ENCODE measurements at regions not wholly inside any gene's neighbourhood (a gene's known extent, or its start where the extent isn't known, plus 50 kb on each side); places are given as distances from the start of the nearest gene placed in this dataset.

DNA sequence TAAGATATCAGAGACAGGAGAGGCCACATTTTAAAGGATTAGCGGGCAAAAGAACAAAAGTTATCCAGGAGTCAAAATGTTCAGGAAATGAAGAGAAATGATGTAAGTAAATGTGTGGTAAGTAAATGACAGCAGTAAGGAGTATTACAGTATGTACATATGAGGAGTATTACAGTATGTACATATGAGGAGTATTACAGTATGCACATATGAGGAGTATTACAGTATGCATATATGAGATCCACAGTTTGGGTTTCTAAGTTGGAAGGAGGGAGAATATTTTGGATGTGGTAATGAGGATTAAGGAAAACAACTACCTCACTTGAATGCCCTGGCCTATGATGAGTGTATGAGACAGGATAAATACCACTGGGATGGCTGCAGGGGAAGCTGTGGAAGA is 192.4 kb upstream of the DGKB start:
- Mint-ChIP-seq H3K36me3 (ENCODE audit: low read depth) (no peaks in the 10 kb centered on the region), H3K4me1 (no peaks in the 10 kb centered on the region), H3K4me3 (no peak overlapping the region), H3K9me3 (no peaks in the 10 kb centered on the region), H3K27me3 (ENCODE audit: low read depth, poor library complexity) (no peaks in the 10 kb centered on the region), H3K27ac (no peak overlapping the region)
- TF ChIP-seq, protein P1, sequence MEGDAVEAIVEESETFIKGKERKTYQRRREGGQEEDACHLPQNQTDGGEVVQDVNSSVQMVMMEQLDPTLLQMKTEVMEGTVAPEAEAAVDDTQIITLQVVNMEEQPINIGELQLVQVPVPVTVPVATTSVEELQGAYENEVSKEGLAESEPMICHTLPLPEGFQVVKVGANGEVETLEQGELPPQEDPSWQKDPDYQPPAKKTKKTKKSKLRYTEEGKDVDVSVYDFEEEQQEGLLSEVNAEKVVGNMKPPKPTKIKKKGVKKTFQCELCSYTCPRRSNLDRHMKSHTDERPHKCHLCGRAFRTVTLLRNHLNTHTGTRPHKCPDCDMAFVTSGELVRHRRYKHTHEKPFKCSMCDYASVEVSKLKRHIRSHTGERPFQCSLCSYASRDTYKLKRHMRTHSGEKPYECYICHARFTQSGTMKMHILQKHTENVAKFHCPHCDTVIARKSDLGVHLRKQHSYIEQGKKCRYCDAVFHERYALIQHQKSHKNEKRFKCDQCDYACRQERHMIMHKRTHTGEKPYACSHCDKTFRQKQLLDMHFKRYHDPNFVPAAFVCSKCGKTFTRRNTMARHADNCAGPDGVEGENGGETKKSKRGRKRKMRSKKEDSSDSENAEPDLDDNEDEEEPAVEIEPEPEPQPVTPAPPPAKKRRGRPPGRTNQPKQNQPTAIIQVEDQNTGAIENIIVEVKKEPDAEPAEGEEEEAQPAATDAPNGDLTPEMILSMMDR (IDR thresholded peaks at IDR 0.05): no peak
- DNase-seq: no peak

DNA sequence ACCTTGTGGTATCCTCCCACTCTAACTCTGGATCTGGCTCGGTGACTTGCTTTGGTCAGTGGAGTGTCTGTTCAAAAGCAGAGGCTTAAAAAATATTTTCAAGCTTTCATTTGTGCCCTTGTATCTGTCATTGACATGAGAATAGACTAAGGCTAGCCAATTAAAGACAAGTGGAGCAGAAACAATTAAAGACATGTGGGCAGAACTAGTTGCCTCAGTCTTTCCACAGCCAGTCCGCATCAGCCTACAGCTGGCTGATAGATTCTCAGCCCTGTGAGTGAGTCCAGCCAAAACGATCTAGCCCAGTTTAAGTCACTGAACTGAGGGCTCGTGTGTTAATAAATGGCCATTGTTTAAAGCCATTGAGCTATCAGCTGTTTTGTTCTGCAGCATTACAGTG is 185.2 kb upstream of the DGKB start:
- H3K4me1 Mint-ChIP-seq: no peaks in the 10 kb centered on the region
- H3K27me3 Mint-ChIP-seq (ENCODE audit: low read depth, poor library complexity): no peaks in the 10 kb centered on the region
- H3K36me3 Mint-ChIP-seq (ENCODE audit: low read depth): no peaks in the 10 kb centered on the region
- H3K4me3 Mint-ChIP-seq: no peak overlapping the region
- TF ChIP-seq, protein P1 (IDR thresholded peaks at IDR 0.05): no peak
- no peak overlapping the region for H3K27ac Mint-ChIP-seq
- no peaks in the 10 kb centered on the region for H3K9me3 Mint-ChIP-seq
- DNase-seq: no peak

- H3K36me3 Mint-ChIP-seq (ENCODE audit: low read depth): no peaks in the 10 kb centered on the region
- TF ChIP-seq, protein P1 (IDR thresholded peaks at IDR 0.05): no peak
- no peak overlapping the region for H3K4me3 Mint-ChIP-seq
- H3K4me1 Mint-ChIP-seq: no peaks in the 10 kb centered on the region
- no peak for DNase-seq
- no peak overlapping the region for H3K27ac Mint-ChIP-seq
- no peaks in the 10 kb centered on the region for H3K27me3 Mint-ChIP-seq (ENCODE audit: low read depth, poor library complexity)
- no peaks in the 10 kb centered on the region for H3K9me3 Mint-ChIP-seq
These were observed 184.3 kb upstream of the DGKB start for GRCh38 chr7:15086862-15087261.

DNA sequence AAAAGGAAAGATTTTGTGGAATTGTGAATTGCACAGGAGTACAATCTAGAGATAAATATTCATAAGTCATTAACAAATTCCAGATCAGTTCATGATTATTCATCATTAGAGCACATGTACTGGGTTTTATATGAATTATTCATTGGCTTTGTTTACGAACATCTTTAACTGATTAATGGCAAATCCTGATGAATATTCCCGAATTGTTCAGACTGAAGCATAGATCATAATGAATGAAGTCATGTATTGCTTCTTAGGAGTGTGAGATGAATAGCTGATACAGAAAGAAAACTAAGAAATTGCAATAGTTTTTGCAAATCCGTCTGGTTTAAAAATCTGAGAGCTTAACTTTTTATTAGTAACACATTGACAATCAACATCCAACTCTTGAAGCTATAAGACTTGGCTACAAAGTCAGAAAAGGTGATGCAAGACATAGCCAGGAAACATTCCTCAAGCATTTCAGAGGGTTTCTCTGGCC is 183.6 kb upstream of the DGKB start:
- no peaks in the 10 kb centered on the region for H3K9me3 Mint-ChIP-seq
- H3K4me1 Mint-ChIP-seq: no peaks in the 10 kb centered on the region
- no peaks in the 10 kb centered on the region for H3K27me3 Mint-ChIP-seq (ENCODE audit: low read depth, poor library complexity)
- H3K4me3 Mint-ChIP-seq: no peak overlapping the region
- no peak overlapping the region for H3K27ac Mint-ChIP-seq
- TF ChIP-seq, protein P1 (IDR thresholded peaks at IDR 0.05): no peak
- DNase-seq: no peak
- H3K36me3 Mint-ChIP-seq (ENCODE audit: low read depth): no peaks in the 10 kb centered on the region

GRCh38 chr7:15085366-15085765 is 182.8 kb upstream of the DGKB start:
- no peaks in the 10 kb centered on the region for H3K36me3 Mint-ChIP-seq (ENCODE audit: low read depth)
- no peaks in the 10 kb centered on the region for H3K27me3 Mint-ChIP-seq (ENCODE audit: low read depth, poor library complexity)
- no peak for DNase-seq
- no peak overlapping the region for H3K27ac Mint-ChIP-seq
- no peaks in the 10 kb centered on the region for H3K4me1 Mint-ChIP-seq
- no peaks in the 10 kb centered on the region for H3K9me3 Mint-ChIP-seq
- TF ChIP-seq, protein P1 (IDR thresholded peaks at IDR 0.05): no peak
- H3K4me3 Mint-ChIP-seq: no peak overlapping the region

GRCh38 chr7:15084368-15084767 is 181.8 kb upstream of the DGKB start:
- no peaks in the 10 kb centered on the region for H3K4me1 Mint-ChIP-seq
- H3K27ac Mint-ChIP-seq: no peak overlapping the region
- TF ChIP-seq, protein P1 (IDR thresholded peaks at IDR 0.05): no peak
- no peaks in the 10 kb centered on the region for H3K27me3 Mint-ChIP-seq (ENCODE audit: low read depth, poor library complexity)
- H3K36me3 Mint-ChIP-seq (ENCODE audit: low read depth): no peaks in the 10 kb centered on the region
- H3K9me3 Mint-ChIP-seq: no peaks in the 10 kb centered on the region
- no peak for DNase-seq
- H3K4me3 Mint-ChIP-seq: no peak overlapping the region

Data from nephron progenitor cell (in vitro differentiated cells).